Astrocyte of the spinal cord (primary cell): ENCODE measurements at regions not wholly inside any gene's neighbourhood (a gene's known extent, or its start where the extent isn't known, plus 50 kb on each side); places are given as distances from the start of the nearest gene placed in this dataset.

ENCODE experiments used
- DNase-seq: peaks from one replicate; pipeline ENCODE4 v3.0.0; 2011; ENCODE audit warnings: low read depth, low spot score
- H3K4me3 ChIP-seq: 2 replicates; pipeline ENCODE4 v1.5.1; 2011; ENCODE audit warnings: low read depth, mild to moderate bottlenecking, low read length, moderate library complexity
- in situ Hi-C: cut with HindIII; loops from 2 replicates; pipeline ENCODE4 v1.10.0; 2017; ENCODE audit warnings: low sequenced_read_pairs
- TF ChIP-seq, protein P1 (sequence below): IDR thresholded peaks from 2 replicates; pipeline ENCODE4 v1.5.1; 2012; ENCODE audit warnings: low read depth, mild to moderate bottlenecking, low read length, inconsistent platforms

- TF ChIP-seq, protein P1, sequence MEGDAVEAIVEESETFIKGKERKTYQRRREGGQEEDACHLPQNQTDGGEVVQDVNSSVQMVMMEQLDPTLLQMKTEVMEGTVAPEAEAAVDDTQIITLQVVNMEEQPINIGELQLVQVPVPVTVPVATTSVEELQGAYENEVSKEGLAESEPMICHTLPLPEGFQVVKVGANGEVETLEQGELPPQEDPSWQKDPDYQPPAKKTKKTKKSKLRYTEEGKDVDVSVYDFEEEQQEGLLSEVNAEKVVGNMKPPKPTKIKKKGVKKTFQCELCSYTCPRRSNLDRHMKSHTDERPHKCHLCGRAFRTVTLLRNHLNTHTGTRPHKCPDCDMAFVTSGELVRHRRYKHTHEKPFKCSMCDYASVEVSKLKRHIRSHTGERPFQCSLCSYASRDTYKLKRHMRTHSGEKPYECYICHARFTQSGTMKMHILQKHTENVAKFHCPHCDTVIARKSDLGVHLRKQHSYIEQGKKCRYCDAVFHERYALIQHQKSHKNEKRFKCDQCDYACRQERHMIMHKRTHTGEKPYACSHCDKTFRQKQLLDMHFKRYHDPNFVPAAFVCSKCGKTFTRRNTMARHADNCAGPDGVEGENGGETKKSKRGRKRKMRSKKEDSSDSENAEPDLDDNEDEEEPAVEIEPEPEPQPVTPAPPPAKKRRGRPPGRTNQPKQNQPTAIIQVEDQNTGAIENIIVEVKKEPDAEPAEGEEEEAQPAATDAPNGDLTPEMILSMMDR: no peak
- in situ Hi-C loops: no loop called here
- no peak for DNase-seq
- no peak overlapping the region for H3K4me3 ChIP-seq
These were observed 256.1 kb downstream of the FOXO1 start for GRCh38 chr13:40410315-40410714.

DNA sequence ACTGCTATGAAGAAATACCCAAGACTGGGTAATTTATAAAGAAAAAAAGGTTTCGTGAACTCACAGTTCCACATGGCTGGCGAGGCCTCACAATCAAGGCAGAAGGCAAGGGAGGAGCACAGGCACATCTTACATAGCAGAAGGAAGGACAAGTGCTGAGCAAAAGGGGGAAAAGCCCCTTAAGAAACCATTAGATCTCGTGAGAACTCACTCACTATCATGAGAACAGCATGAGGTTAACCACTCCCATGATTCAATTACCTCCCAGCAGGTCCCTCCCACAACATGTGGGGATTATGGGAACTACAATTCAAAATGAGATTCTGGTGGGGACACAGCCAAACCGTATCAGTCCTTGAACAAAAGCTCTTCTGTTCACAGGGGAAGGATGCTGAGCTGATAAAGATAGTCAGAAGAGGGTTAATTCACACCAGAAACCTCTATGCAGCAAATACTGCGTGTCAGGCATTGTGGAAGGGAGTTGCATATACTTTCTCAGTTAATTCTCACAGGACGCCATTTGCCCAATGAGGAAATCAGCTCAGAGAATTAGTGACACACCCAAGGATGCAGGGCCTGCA lies 246.2 kb downstream of the FOXO1 start:
- no peak overlapping the region for H3K4me3 ChIP-seq
- TF ChIP-seq, protein P1: no peak
- no peak for DNase-seq
- in situ Hi-C loops: no loop called here

- in situ Hi-C loops: no loop called here
- TF ChIP-seq, protein P1: no peak
- no peak for DNase-seq
- H3K4me3 ChIP-seq: no peak overlapping the region
These were observed 243.7 kb downstream of the FOXO1 start for GRCh38 chr13:40422588-40423235.

DNA sequence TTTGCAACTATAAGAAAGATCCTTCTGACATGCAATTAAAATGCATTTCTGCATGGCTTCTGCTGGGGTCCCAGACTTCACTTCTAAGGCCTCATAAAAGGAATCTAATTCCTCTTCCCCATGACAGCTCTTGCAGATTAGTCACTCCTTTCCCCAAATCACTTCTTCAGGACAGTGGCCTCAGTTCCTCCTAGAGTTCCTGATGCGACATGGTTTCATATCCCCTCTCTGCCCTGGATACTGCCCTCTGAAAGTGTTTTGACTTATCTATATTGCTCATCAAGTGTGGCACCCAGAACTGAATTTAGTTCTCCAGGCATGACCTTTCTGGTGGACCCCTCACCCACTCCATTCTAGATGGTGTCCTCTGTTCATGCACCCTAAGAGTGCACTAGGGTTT lies 238.1 kb downstream of the FOXO1 start:
- in situ Hi-C loops: no loop called here
- H3K4me3 ChIP-seq: no peak overlapping the region
- TF ChIP-seq, protein P1: no peak
- DNase-seq: no peak

GRCh38 chr13:40429706-40430545 lies 236.5 kb downstream of the FOXO1 start:
- no peak overlapping the region for H3K4me3 ChIP-seq
- DNase-seq: no peak
- TF ChIP-seq, protein P1: no peak
- in situ Hi-C loops: no loop called here

DNA sequence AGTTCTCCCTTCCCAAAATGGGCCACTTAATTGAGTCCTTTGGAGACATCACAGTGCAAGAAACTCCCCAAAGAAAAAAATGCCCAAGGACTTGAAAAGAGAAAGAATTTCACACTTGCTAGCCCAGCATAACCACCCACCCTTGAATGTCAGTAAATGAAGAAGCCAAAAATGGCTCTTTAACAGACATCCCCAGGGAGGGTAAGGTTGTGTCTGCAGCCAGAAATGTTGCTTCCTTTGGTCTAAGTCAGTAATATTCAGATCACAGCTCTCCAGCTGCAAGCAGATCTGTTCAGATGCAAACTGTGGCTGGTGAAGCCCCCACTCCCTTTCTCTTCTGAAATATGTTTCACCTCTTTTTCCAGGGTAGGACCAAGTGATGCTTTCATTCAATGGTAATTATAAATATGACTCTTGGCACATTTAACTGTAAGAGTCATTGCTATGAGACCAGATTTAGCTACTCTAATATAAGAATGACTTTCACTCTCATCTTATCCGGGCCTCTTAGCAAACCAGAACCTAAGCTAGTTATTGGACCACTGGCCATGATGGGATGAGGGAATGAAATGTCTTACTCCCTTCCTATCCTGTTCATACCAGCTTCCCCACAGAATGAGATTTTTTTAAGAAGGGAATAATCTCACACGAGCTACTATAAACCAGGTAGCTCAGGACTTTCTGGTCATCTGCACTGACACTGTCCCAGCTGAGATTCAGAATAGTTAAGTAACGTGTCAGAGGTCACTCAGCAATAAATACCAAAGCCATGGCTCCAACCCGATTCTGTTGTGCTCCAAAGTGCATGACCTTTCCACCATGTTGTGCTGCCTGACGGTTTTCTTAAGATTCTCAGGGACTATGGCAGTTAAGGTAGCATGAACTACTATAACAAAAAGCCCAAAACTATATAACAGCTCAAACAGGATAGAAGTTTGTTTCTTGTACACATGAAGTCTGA lies 234.1 kb downstream of the FOXO1 start:
- no peak overlapping the region for H3K4me3 ChIP-seq
- DNase-seq: no peak
- TF ChIP-seq, protein P1: no peak
- in situ Hi-C loops: no loop called here
